B cell (primary cell): ENCODE measurements at regions not wholly inside any gene's neighbourhood (a gene's known extent, or its start where the extent isn't known, plus 50 kb on each side); places are given as distances from the start of the nearest gene placed in this dataset.

Experiments
- ATAC-seq: fragments of 200-7000 bp; cut with Tn5 transposase; one replicate; pipeline ENCODE4 v1.10.0; 2021; ENCODE audit warnings: low read depth, mild to moderate bottlenecking, moderate number of reproducible peaks, moderate library complexity
- CTCF ChIA-PET: fragments of 350-600 bp; sonication (Branson Sonifier 250); formaldehyde crosslinking; loops from one replicate; lab custom pipeline; 2021; ENCODE audit warnings: antibody characterized with exemption, inconsistent platforms; lab: Charles Lee
- POLR2A ChIA-PET: fragments of 350-600 bp; sonication (Branson Sonifier 250); formaldehyde crosslinking; loops from one replicate; lab custom pipeline; 2021; ENCODE audit warnings: antibody characterized with exemption; lab: Charles Lee
- DNase-seq: peaks from one replicate; pipeline ENCODE4 v3.0.0; 2013
- H2AFZ ChIP-seq: 2 replicates; pipeline ENCODE4 v1.6.1; 2012; ENCODE audit warnings: mild to moderate bottlenecking, low read depth, low read length; ENCODE audit not compliant: insufficient read depth, poor library complexity, severe bottlenecking
- H3K27ac ChIP-seq, 2 donors: 1 replicate in 1 of 2; 2 replicates in 1 of 2; pipeline ENCODE4 v1.5.1; 2012 to 2013; ENCODE audit warnings: low read length in 2 of 2, mild to moderate bottlenecking in 2 of 2, moderate library complexity in 1 of 2
- H3K27me3 ChIP-seq, 4 experiments: fragments of 200-600 bp in 1 of 4; sonication (generic) in 1 of 4; replicated peaks in 1 of 4; 1 replicate in 2 of 4; 2 replicates in 2 of 4; pipeline versions ENCODE4 v1.6.1 to v1.7.0; 2013 to 2016; ENCODE audit warnings: low read length in 3 of 4, mild to moderate bottlenecking in 2 of 4, mixed read lengths in 1 of 4, moderate library complexity in 1 of 4; ENCODE audit not compliant: insufficient read depth in 4 of 4, control insufficient read depth in 3 of 4; ENCODE audit errors: control extremely low read depth in 1 of 4
- H3K36me3 ChIP-seq, 2 experiments: replicated peaks in 1 of 2; 1 replicate in 1 of 2; 2 replicates in 1 of 2; pipeline versions ENCODE4 v1.6.1 to v1.7.1; 2013; ENCODE audit warnings: low read length in 1 of 2; ENCODE audit not compliant: insufficient read depth in 2 of 2, control insufficient read depth in 1 of 2; ENCODE audit errors: control extremely low read depth in 1 of 2, extremely low read depth in 1 of 2
- H3K4me1 ChIP-seq, 2 donors: fragments of 200-600 bp in 1 of 2; sonication (generic) in 1 of 2; 1 replicate in 1 of 2; 2 replicates in 1 of 2; pipeline versions ENCODE4 v1.5.1 to v1.6.1; 2013 to 2017; ENCODE audit warnings: low read length in 2 of 2; ENCODE audit not compliant: control insufficient read depth in 2 of 2, insufficient read depth in 2 of 2
- H3K4me2 ChIP-seq: replicated peaks from 2 replicates; pipeline ENCODE3; 2012; ENCODE audit warnings: mild to moderate bottlenecking, low read depth, low read length; ENCODE audit not compliant: poor library complexity, severe bottlenecking
- H3K4me3 ChIP-seq, 5 experiments: fragments of 200-600 bp in 1 of 5; sonication (generic) in 1 of 5; 1 replicate in 3 of 5; 2 replicates in 2 of 5; pipeline versions ENCODE4 v1.5.1 to v1.7.0; 2011 to 2016; ENCODE audit warnings: low read length in 4 of 5, mild to moderate bottlenecking in 4 of 5, low read depth in 2 of 5, control low read depth in 1 of 5, moderate library complexity in 1 of 5; ENCODE audit not compliant: insufficient read depth in 1 of 5; ENCODE audit errors: control extremely low read depth in 1 of 5, extremely low read depth in 1 of 5
- H3K79me2 ChIP-seq: fragments of 200-600 bp; sonication (generic); one replicate; pipeline ENCODE4 v1.6.0; 2016; ENCODE audit warnings: low read length; ENCODE audit not compliant: control insufficient read depth, insufficient read depth
- H3K9ac ChIP-seq: fragments of 200-600 bp; sonication (generic); 2 replicates; pipeline ENCODE4 v1.6.1; 2017; ENCODE audit warnings: mild to moderate bottlenecking, low read length, moderate library complexity
- H3K9me3 ChIP-seq, 3 donors: one replicate each; pipeline versions ENCODE4 v1.6.1 to v1.7.1; 2013; ENCODE audit warnings: low read length in 2 of 3; ENCODE audit not compliant: control insufficient read depth in 2 of 3, insufficient read depth in 1 of 3; ENCODE audit errors: control extremely low read depth in 1 of 3
- H4K20me1 ChIP-seq: 2 replicates; pipeline ENCODE4 v1.6.0; 2012; ENCODE audit warnings: mild to moderate bottlenecking, low read length; ENCODE audit not compliant: insufficient read depth, control insufficient read depth, poor library complexity, severe bottlenecking
- H3K27ac Mint-ChIP-seq: one replicate; pipeline ENCODE4 v1.8.0; 2021; ENCODE audit warnings: mixed read lengths
- H3K27me3 Mint-ChIP-seq: one replicate; pipeline ENCODE4 v1.8.0; 2021; ENCODE audit warnings: mixed read lengths
- H3K4me1 Mint-ChIP-seq: one replicate; pipeline ENCODE4 v1.8.0; 2021; ENCODE audit warnings: mixed read lengths
- H3K4me3 Mint-ChIP-seq: one replicate; pipeline ENCODE4 v1.8.0; 2021; ENCODE audit warnings: mixed read lengths
- H3K9me3 Mint-ChIP-seq: one replicate; pipeline ENCODE4 v1.8.0; 2022; ENCODE audit warnings: mixed read lengths; ENCODE audit not compliant: insufficient read depth
- EZH2 ChIP-seq: IDR thresholded peaks from 2 replicates; pipeline ENCODE4 v1.6.1; 2012; ENCODE audit warnings: borderline replicate concordance, low read depth, mild to moderate bottlenecking, moderate library complexity, low read length; ENCODE audit not compliant: insufficient read depth, poor library complexity, severe bottlenecking
- WGBS: methylation state at CpG from one replicate; pipeline ENCODE4 v1.1.5; 2013; ENCODE audit warnings: missing lambda C conversion rate; ENCODE audit not compliant: insufficient coverage; 5-methylcytosine and 5-hydroxymethylcytosine counted together
- intact Hi-C: fragments of 100-400 bp; cut with micrococcal nuclease; formaldehyde crosslinking; loops from one replicate; pipeline ENCODE4 v1.10.0; 2022
- TF ChIP-seq, protein P1 (sequence below): fragments of 200-600 bp; IDR thresholded peaks from one replicate; pipeline ENCODE4 v1.8.0; 2022; ENCODE audit warnings: antibody characterized with exemption, mild to moderate bottlenecking

DNA sequence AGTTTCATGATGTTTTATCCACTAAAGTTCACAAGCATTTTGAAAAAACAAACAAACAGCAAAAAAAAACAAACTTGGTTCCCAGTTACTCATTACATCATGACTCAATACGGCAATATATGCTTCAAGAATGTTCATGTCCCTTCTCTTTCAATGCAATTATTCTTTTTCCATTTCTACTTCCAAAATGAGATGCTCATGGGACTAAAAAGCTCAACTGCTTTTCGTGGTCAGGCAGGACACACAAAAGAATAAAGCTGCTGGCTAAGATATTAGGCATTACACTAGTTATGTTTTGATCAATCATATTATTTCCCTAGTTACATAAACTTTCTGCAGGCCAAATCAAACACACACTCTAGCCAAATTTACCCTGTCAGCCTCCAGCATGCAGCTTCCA, 301.3 kb downstream of the EPHA4 start:
- H4K20me1 ChIP-seq, result no peaks in the 10 kb centered on the region
- DNase-seq (no peak), ATAC-seq (no peak)
- no peak overlapping the region for H3K27ac Mint-ChIP-seq
- no peak overlapping the region for H3K4me2 ChIP-seq
- H3K27ac ChIP-seq, result no peak overlapping the region
- peaks cover 0 to 3% (median 0%) of the 10 kb centered on the region in 4 experiments for H3K27me3 ChIP-seq
- WGBS, result 100% methylated on average over 1 of the region's 2 CpGs
- H3K79me2 ChIP-seq, result no peaks in the 10 kb centered on the region
- H3K9me3 Mint-ChIP-seq, result no peaks in the 10 kb centered on the region
- intact Hi-C loops, result no loop called here
- H3K4me1 ChIP-seq, result no peaks in the 10 kb centered on the region
- TF ChIP-seq, protein P1, sequence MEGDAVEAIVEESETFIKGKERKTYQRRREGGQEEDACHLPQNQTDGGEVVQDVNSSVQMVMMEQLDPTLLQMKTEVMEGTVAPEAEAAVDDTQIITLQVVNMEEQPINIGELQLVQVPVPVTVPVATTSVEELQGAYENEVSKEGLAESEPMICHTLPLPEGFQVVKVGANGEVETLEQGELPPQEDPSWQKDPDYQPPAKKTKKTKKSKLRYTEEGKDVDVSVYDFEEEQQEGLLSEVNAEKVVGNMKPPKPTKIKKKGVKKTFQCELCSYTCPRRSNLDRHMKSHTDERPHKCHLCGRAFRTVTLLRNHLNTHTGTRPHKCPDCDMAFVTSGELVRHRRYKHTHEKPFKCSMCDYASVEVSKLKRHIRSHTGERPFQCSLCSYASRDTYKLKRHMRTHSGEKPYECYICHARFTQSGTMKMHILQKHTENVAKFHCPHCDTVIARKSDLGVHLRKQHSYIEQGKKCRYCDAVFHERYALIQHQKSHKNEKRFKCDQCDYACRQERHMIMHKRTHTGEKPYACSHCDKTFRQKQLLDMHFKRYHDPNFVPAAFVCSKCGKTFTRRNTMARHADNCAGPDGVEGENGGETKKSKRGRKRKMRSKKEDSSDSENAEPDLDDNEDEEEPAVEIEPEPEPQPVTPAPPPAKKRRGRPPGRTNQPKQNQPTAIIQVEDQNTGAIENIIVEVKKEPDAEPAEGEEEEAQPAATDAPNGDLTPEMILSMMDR, result no peak
- no peak for TF ChIP-seq EZH2
- POLR2A ChIA-PET, result no interaction called here
- no peaks in the 10 kb centered on the region for H3K36me3 ChIP-seq
- no peaks in the 10 kb centered on the region for H3K9me3 ChIP-seq
- H3K9ac ChIP-seq, result no peak overlapping the region
- no peak overlapping the region for H2AFZ ChIP-seq
- no peaks in the 10 kb centered on the region for H3K4me1 Mint-ChIP-seq
- CTCF ChIA-PET, result no interaction called here
- H3K4me3 ChIP-seq, result no peak overlapping the region
- no peak overlapping the region for H3K4me3 Mint-ChIP-seq
- H3K27me3 Mint-ChIP-seq, result peaks cover 24% of the 10 kb centered on the region

DNA sequence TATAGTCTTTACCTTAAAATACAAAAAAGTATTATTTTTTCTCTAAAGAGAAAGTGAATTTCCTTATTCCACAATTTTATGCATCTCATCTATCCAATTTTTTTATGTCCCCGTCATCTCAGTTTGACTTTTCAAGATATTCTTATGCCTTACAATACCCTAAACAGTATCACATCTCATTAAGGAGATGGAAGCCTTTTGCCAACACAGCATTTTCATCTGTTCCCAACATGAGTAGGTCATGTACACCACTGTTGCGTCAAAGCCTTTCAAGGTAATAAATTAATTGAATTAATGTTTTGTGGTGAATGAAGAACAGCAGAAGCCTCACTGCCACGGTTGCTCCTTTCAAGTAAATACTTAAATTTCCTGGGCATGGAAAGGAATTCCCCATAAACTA, 299.4 kb downstream of the EPHA4 start:
- Histone ChIP-seq H2AFZ (no peak overlapping the region), H3K27ac (no peak overlapping the region), H3K9ac (no peak overlapping the region), H3K4me3 (no peak overlapping the region), H3K4me1 (no peaks in the 10 kb centered on the region), H3K79me2 (no peaks in the 10 kb centered on the region), H3K27me3 (peaks cover 0 to 3% (median 0%) of the 10 kb centered on the region in 4 experiments), H4K20me1 (no peaks in the 10 kb centered on the region), H3K9me3 (no peaks in the 10 kb centered on the region), H3K36me3 (no peaks in the 10 kb centered on the region), H3K4me2 (no peak overlapping the region)
- intact Hi-C loops, result no loop called here
- H3K27ac Mint-ChIP-seq, result no peak overlapping the region
- ChIA-PET CTCF (no interaction called here), POLR2A (no interaction called here)
- no peaks in the 10 kb centered on the region for H3K9me3 Mint-ChIP-seq
- H3K4me1 Mint-ChIP-seq, result no peaks in the 10 kb centered on the region
- no peak for DNase-seq
- TF ChIP-seq, protein P1, result no peak
- TF ChIP-seq EZH2, result no peak
- peaks cover 17% of the 10 kb centered on the region for H3K27me3 Mint-ChIP-seq
- H3K4me3 Mint-ChIP-seq, result no peak overlapping the region
- no peak for ATAC-seq
- WGBS, result 71% methylated on average over 1 of the region's 3 CpGs
